ENCODE measurements at regions not wholly inside any gene's neighbourhood (a gene's known extent, or its start where the extent isn't known, plus 50 kb on each side); places are given as distances from the start of the nearest gene placed in this dataset.

DNA sequence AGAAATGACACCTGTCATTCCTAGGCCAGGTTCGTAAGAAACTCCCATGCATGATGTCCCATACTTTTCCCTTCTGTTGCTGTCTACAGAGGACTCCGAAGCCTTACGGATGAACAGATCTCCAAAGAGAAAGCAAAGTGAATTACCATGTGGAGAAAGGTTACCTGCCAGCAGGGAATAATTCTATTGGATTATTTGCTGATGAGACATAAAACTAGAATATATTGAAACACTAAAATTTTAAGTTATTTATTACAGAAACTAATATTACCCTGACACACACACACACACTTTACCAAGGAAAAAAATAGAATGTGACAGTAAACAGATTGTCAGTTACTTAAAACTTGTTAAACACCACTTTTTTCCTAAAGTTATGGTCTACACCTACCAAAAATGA, 452.7 kb upstream of the DAB2 start:
- no peak for TF ChIP-seq POLR2AphosphoS5 (IDR thresholded peaks at IDR 0.05)
- TF ChIP-seq, protein P1, sequence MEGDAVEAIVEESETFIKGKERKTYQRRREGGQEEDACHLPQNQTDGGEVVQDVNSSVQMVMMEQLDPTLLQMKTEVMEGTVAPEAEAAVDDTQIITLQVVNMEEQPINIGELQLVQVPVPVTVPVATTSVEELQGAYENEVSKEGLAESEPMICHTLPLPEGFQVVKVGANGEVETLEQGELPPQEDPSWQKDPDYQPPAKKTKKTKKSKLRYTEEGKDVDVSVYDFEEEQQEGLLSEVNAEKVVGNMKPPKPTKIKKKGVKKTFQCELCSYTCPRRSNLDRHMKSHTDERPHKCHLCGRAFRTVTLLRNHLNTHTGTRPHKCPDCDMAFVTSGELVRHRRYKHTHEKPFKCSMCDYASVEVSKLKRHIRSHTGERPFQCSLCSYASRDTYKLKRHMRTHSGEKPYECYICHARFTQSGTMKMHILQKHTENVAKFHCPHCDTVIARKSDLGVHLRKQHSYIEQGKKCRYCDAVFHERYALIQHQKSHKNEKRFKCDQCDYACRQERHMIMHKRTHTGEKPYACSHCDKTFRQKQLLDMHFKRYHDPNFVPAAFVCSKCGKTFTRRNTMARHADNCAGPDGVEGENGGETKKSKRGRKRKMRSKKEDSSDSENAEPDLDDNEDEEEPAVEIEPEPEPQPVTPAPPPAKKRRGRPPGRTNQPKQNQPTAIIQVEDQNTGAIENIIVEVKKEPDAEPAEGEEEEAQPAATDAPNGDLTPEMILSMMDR (IDR thresholded peaks at IDR 0.05): no peak

Data from transverse colon (tissue), 4 donors.